Ishikawa (cell line): ENCODE measurements at regions not wholly inside any gene's neighbourhood (a gene's known extent, or its start where the extent isn't known, plus 50 kb on each side); places are given as distances from the start of the nearest gene placed in this dataset.

Experiments
- CEBPB ChIP-seq: IDR thresholded peaks from 2 replicates; pipeline ENCODE4 v1.6.1; 2012
- CREB1 ChIP-seq: IDR thresholded peaks from 2 replicates; pipeline ENCODE4 v1.6.1; 2012; ENCODE audit warnings: low read depth
- EGR1 ChIP-seq: IDR thresholded peaks from 2 replicates; pipeline ENCODE4 v1.6.1; 2012
- EP300 ChIP-seq: IDR thresholded peaks from 2 replicates; pipeline ENCODE4 v1.6.1; 2012; ENCODE audit warnings: borderline replicate concordance
- FOXM1 ChIP-seq: IDR thresholded peaks from 2 replicates; pipeline ENCODE4 v1.6.1; 2012; ENCODE audit warnings: low read depth, borderline replicate concordance
- NFIC ChIP-seq: IDR thresholded peaks from 2 replicates; pipeline ENCODE4 v1.6.1; 2012
- RAD21 ChIP-seq: IDR thresholded peaks from 2 replicates; pipeline ENCODE4 v1.6.1; 2012; ENCODE audit warnings: low read depth
- TAF1 ChIP-seq: IDR thresholded peaks from 2 replicates; pipeline ENCODE4 v1.6.1; 2012; ENCODE audit warnings: low read depth, mild to moderate bottlenecking
- TCF12 ChIP-seq: IDR thresholded peaks from 2 replicates; pipeline ENCODE4 v1.6.1; 2012; ENCODE audit warnings: low read depth
- TEAD4 ChIP-seq: IDR thresholded peaks from 2 replicates; pipeline ENCODE4 v1.6.1; 2012
- YY1 ChIP-seq: IDR thresholded peaks from 2 replicates; pipeline ENCODE4 v1.6.1; 2012; ENCODE audit warnings: low read depth
- ZBTB7A ChIP-seq: IDR thresholded peaks from 2 replicates; pipeline ENCODE4 v1.6.1; 2012; ENCODE audit warnings: low read depth
- TF ChIP-seq, protein P1 (sequence below): IDR thresholded peaks from 2 replicates; pipeline ENCODE4 v1.6.1; 2012
- TF ChIP-seq, protein P2 (sequence below): IDR thresholded peaks from 2 replicates; pipeline ENCODE4 v1.6.1; 2012; ENCODE audit warnings: low read depth, mild to moderate bottlenecking
- TF ChIP-seq, protein P3 (sequence below): IDR thresholded peaks from 2 replicates; pipeline ENCODE4 v1.6.1; 2012

GRCh38 chr2:58749041-58749440, 507.9 kb upstream of the FANCL start:
- TF ChIP-seq, protein P1, sequence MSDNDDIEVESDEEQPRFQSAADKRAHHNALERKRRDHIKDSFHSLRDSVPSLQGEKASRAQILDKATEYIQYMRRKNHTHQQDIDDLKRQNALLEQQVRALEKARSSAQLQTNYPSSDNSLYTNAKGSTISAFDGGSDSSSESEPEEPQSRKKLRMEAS: no peak
- TF ChIP-seq FOXM1 (no peak), TAF1 (no peak), NFIC (no peak), CEBPB (no peak), EP300 (no peak), EGR1 (no peak), YY1 (no peak), CREB1 (no peak), TCF12 (no peak), ZBTB7A (no peak), RAD21 (no peak), TEAD4 (no peak)
- TF ChIP-seq, protein P2, sequence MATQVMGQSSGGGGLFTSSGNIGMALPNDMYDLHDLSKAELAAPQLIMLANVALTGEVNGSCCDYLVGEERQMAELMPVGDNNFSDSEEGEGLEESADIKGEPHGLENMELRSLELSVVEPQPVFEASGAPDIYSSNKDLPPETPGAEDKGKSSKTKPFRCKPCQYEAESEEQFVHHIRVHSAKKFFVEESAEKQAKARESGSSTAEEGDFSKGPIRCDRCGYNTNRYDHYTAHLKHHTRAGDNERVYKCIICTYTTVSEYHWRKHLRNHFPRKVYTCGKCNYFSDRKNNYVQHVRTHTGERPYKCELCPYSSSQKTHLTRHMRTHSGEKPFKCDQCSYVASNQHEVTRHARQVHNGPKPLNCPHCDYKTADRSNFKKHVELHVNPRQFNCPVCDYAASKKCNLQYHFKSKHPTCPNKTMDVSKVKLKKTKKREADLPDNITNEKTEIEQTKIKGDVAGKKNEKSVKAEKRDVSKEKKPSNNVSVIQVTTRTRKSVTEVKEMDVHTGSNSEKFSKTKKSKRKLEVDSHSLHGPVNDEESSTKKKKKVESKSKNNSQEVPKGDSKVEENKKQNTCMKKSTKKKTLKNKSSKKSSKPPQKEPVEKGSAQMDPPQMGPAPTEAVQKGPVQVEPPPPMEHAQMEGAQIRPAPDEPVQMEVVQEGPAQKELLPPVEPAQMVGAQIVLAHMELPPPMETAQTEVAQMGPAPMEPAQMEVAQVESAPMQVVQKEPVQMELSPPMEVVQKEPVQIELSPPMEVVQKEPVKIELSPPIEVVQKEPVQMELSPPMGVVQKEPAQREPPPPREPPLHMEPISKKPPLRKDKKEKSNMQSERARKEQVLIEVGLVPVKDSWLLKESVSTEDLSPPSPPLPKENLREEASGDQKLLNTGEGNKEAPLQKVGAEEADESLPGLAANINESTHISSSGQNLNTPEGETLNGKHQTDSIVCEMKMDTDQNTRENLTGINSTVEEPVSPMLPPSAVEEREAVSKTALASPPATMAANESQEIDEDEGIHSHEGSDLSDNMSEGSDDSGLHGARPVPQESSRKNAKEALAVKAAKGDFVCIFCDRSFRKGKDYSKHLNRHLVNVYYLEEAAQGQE: no peak
- TF ChIP-seq, protein P3, sequence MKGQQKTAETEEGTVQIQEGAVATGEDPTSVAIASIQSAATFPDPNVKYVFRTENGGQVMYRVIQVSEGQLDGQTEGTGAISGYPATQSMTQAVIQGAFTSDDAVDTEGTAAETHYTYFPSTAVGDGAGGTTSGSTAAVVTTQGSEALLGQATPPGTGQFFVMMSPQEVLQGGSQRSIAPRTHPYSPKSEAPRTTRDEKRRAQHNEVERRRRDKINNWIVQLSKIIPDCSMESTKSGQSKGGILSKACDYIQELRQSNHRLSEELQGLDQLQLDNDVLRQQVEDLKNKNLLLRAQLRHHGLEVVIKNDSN: no peak

DNA sequence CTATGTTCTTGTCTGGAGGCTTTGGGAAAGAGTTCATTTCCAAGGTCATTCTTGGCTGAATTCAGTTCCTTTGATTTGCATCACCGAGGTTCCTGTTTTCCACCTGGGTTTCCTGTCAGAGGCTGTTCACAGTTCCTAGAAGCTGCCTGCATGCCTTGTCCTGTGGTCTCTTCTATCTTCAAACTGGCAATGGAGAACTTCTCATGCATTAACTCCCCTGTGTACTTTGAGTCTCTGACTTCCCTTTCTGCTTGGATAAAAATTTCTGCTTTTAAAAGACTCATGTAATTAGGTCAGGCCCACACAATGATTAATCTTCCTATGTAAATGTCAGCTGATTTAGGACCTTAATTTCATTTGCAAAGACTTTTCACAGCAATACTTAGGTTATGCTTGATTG, 499.3 kb upstream of the FANCL start:
- TF ChIP-seq EP300 (no peak), RAD21 (no peak), TAF1 (no peak), TEAD4 (no peak), NFIC (no peak), YY1 (no peak)
- TF ChIP-seq, protein P3: no peak

- TF ChIP-seq NFIC (no peak), EP300 (no peak)
- TF ChIP-seq, protein P2: no peak
Observed at GRCh38 chr2:58739033-58739432, 497.9 kb upstream of the FANCL start.

- TF ChIP-seq EP300 (no peak), RAD21 (no peak), TAF1 (no peak), ZBTB7A (no peak), FOXM1 (no peak), CREB1 (no peak), CEBPB (no peak), TCF12 (no peak), YY1 (no peak), EGR1 (no peak)
- TF ChIP-seq, protein P2: no peak
- TF ChIP-seq, protein P1: no peak
- TF ChIP-seq, protein P3: no peak
Observed at GRCh38 chr2:58734365-58734764, 493.2 kb upstream of the FANCL start.

DNA sequence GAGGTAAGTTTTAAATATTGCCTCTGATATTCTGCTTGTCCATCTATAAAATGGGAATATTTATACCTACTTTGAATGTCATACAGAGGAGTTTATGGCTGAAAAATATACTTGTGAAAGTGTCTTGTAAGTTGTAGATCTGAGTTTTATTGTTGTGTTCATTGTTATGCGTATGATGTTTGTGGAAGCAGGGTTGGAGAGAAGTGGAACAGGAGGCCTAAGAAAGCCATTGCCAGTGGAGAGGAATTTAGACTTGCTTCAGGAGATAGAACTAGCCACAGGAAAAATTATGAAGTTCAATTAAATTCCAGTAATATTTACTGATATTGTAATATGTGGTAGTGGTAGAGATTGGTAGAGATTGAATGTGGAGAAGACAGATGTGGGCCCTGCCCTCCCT, 491.9 kb upstream of the FANCL start:
- TF ChIP-seq TEAD4 (no peak), FOXM1 (no peak), YY1 (no peak)
- TF ChIP-seq, protein P3: no peak
